OCI-LY1 (cell line): ENCODE measurements at regions not wholly inside any gene's neighbourhood (a gene's known extent, or its start where the extent isn't known, plus 50 kb on each side); places are given as distances from the start of the nearest gene placed in this dataset.

Source experiments
- H2AFZ ChIP-seq: fragments of 200-600 bp; sonication (generic), shearing (Covaris generic); 2 replicates; pipeline ENCODE4 v1.6.0; 2014; ENCODE audit warnings: antibody characterized with exemption, mild to moderate bottlenecking, low read length
- H3F3A ChIP-seq: fragments of 200-600 bp; sonication (generic), shearing (Covaris generic); 2 replicates; pipeline ENCODE4 v1.6.0; 2014; ENCODE audit warnings: mild to moderate bottlenecking, antibody characterized with exemption, low read length, moderate library complexity; ENCODE audit not compliant: insufficient read depth
- H3K27ac ChIP-seq: fragments of 200-600 bp; sonication (generic); 2 replicates; pipeline ENCODE4 v1.5.1; 2014; ENCODE audit warnings: low read length, mixed run types, mild to moderate bottlenecking, low read depth; ENCODE audit not compliant: poor library complexity, severe bottlenecking
- H3K27me3 ChIP-seq: fragments of 200-600 bp; sonication (generic); 2 replicates; pipeline ENCODE4 v1.6.0; 2014; ENCODE audit warnings: antibody characterized with exemption, mild to moderate bottlenecking, low read length, moderate library complexity; ENCODE audit not compliant: insufficient read depth
- H3K36me3 ChIP-seq: fragments of 200-600 bp; sonication (generic); 2 replicates; pipeline ENCODE4 v1.6.1; 2014; ENCODE audit warnings: mild to moderate bottlenecking, antibody characterized with exemption, low read length, moderate library complexity, mixed read lengths; ENCODE audit not compliant: insufficient read depth
- H3K4me1 ChIP-seq: fragments of 200-600 bp; sonication (generic); 2 replicates; pipeline ENCODE4 v1.5.1; 2014; ENCODE audit warnings: mild to moderate bottlenecking, low read length, moderate library complexity; ENCODE audit not compliant: insufficient read depth, severe bottlenecking
- H3K4me2 ChIP-seq: fragments of 200-600 bp; sonication (generic), shearing (Covaris generic); 2 replicates; pipeline ENCODE4 v1.6.1; 2014; ENCODE audit warnings: low read length
- H3K4me3 ChIP-seq: fragments of 200-600 bp; sonication (generic); 2 replicates; pipeline ENCODE4 v1.5.1; 2014; ENCODE audit warnings: low read length, low read depth, mild to moderate bottlenecking, mixed read lengths; ENCODE audit not compliant: poor library complexity, severe bottlenecking
- H3K79me2 ChIP-seq: fragments of 200-600 bp; shearing (Covaris generic); 2 replicates; pipeline ENCODE4 v1.6.1; 2016; ENCODE audit warnings: mixed run types, low read length, mixed read lengths; ENCODE audit not compliant: insufficient read depth
- H3K9ac ChIP-seq: fragments of 200-600 bp; sonication (generic), shearing (Covaris generic); 2 replicates; pipeline ENCODE4 v1.6.1; 2014; ENCODE audit warnings: mild to moderate bottlenecking, low read length, mixed read lengths
- H3K9me2 ChIP-seq: fragments of 200-600 bp; sonication (generic), shearing (Covaris generic); 2 replicates; pipeline ENCODE4 v1.6.1; 2014; ENCODE audit warnings: low read depth, mild to moderate bottlenecking, low read length, mixed read lengths
- H3K9me3 ChIP-seq: fragments of 200-600 bp; shearing (Covaris generic); 2 replicates; pipeline ENCODE4 v1.6.1; 2014; ENCODE audit warnings: low read length, mixed read lengths
- H4K20me1 ChIP-seq: fragments of 200-600 bp; sonication (generic), shearing (Covaris generic); 2 replicates; pipeline ENCODE4 v1.6.0; 2016; ENCODE audit warnings: mild to moderate bottlenecking, low read length; ENCODE audit not compliant: insufficient read depth
- CTCF ChIP-seq: fragments of 200-600 bp; sonication (generic), shearing (Covaris generic); IDR thresholded peaks from 2 replicates; pipeline ENCODE4 v1.5.1; 2017; ENCODE audit warnings: mild to moderate bottlenecking, antibody characterized with exemption, low read length, moderate library complexity, mixed read lengths
- EZH2 ChIP-seq: fragments of 200-600 bp; sonication (generic), shearing (Covaris generic); IDR thresholded peaks from 2 replicates; pipeline ENCODE4 v1.8.0; 2017; ENCODE audit warnings: borderline replicate concordance, mixed run types, mild to moderate bottlenecking, antibody characterized with exemption, low read length, moderate library complexity, mixed read lengths

GRCh38 chr1:94317790-94318188 is 80.4 kb upstream of the ARHGAP29 start:
- Histone ChIP-seq H3K79me2 (no peaks in the 10 kb centered on the region), H3K36me3 (no peaks in the 10 kb centered on the region), H3F3A (no peaks in the 10 kb centered on the region), H2AFZ (no peak overlapping the region), H3K27me3 (no peaks in the 10 kb centered on the region), H4K20me1 (no peaks in the 10 kb centered on the region), H3K27ac (no peak overlapping the region), H3K9ac (no peak overlapping the region), H3K4me2 (no peak overlapping the region), H3K9me2 (no peaks in the 10 kb centered on the region), H3K4me1 (no peaks in the 10 kb centered on the region), H3K4me3 (no peak overlapping the region), H3K9me3 (no peaks in the 10 kb centered on the region)
- TF ChIP-seq CTCF (no peak), EZH2 (no peak)

GRCh38 chr1:94316836-94317789 is 79.7 kb upstream of the ARHGAP29 start:
- H3K4me2 ChIP-seq = no peak overlapping the region

DNA sequence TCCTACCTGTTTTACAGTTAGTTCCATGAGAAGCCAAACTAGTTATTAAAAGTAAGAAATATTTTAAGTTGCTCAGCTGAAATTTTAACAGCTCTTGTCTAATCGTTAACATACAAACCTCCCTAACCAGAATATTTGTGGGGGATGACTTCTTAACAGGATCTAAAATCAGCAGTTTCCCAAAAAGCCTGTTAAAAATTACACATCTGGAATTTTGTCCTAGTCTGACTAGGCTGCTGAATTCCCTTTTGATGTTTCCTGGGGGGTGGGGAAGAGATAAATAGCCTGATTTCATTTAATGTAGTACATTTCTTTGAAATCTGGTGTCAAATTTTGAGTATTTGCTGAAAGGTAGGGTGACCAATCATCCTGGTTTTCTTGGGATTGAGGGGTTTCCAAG is 78.8 kb upstream of the ARHGAP29 start:
- Histone ChIP-seq H3K9me3 (no peaks in the 10 kb centered on the region), H2AFZ (no peak overlapping the region), H3K4me1 (no peaks in the 10 kb centered on the region), H3K4me2 (no peak overlapping the region), H3K27ac (no peak overlapping the region), H4K20me1 (no peaks in the 10 kb centered on the region), H3K9ac (no peak overlapping the region), H3K36me3 (no peaks in the 10 kb centered on the region), H3K27me3 (no peaks in the 10 kb centered on the region), H3F3A (no peaks in the 10 kb centered on the region), H3K9me2 (no peaks in the 10 kb centered on the region), H3K79me2 (no peaks in the 10 kb centered on the region), H3K4me3 (no peak overlapping the region)
- no peak for TF ChIP-seq EZH2
- TF ChIP-seq CTCF = no peak

More at GRCh38 chr1:94316836-94317789, 79.7 kb upstream of the ARHGAP29 start:
- no peak overlapping the region for H3K9ac ChIP-seq
- no peaks in the 10 kb centered on the region for H4K20me1 ChIP-seq
- no peak for TF ChIP-seq CTCF
- TF ChIP-seq EZH2 = no peak
- H3K9me3 ChIP-seq = no peaks in the 10 kb centered on the region
- H3K4me1 ChIP-seq = no peaks in the 10 kb centered on the region
- H3K27ac ChIP-seq = no peak overlapping the region
- no peak overlapping the region for H3K4me3 ChIP-seq
- H3K9me2 ChIP-seq = no peaks in the 10 kb centered on the region
- H3K27me3 ChIP-seq = no peaks in the 10 kb centered on the region
- no peaks in the 10 kb centered on the region for H3K79me2 ChIP-seq
- no peaks in the 10 kb centered on the region for H3K36me3 ChIP-seq
- no peak overlapping the region for H2AFZ ChIP-seq
- no peaks in the 10 kb centered on the region for H3F3A ChIP-seq
